H1 (cell line): ENCODE measurements at regions not wholly inside any gene's neighbourhood (a gene's known extent, or its start where the extent isn't known, plus 50 kb on each side); places are given as distances from the start of the nearest gene placed in this dataset.

ENCODE experiments used
- CTCF ChIA-PET: fragments of 300-600 bp; sonication (Branson Sonifier 250); formaldehyde crosslinking; loops from one replicate; lab custom pipeline; 2021; ENCODE audit not compliant: partially characterized antibody; lab: Charles Lee
- POLR2A ChIA-PET: fragments of 300-600 bp; sonication (Branson Sonifier 250); formaldehyde crosslinking; loops from one replicate; lab custom pipeline; 2021; ENCODE audit warnings: inconsistent platforms; ENCODE audit not compliant: partially characterized antibody; lab: Charles Lee
- DNase-seq, 2 experiments: peaks; one replicate each; pipeline versions ENCODE4 v3.0.0 to v3.0.0-alpha.2; 2010 to 2022; ENCODE audit warnings: low spot score in 2 of 2, low read depth in 1 of 2, mixed read lengths in 1 of 2
- FAIRE-seq: peaks from 2 replicates; lab custom pipeline; 2011; peaks lifted over from hg19 to GRCh38; lab: Jason Lieb, UNC
- H2AFZ ChIP-seq: 2 replicates; pipeline ENCODE4 v1.8.1; 2012; ENCODE audit warnings: low read length, inconsistent platforms
- H2AK5ac ChIP-seq: 2 replicates; pipeline ENCODE4 v1.6.1; 2013; ENCODE audit warnings: low read depth, low read length
- H2BK120ac ChIP-seq: replicated peaks from 2 replicates; pipeline ENCODE3; 2013; ENCODE audit warnings: low read depth, low read length, inconsistent platforms
- H2BK12ac ChIP-seq: 2 replicates; pipeline ENCODE4 v1.6.1; 2013; ENCODE audit warnings: low read depth, low read length
- H2BK15ac ChIP-seq: 2 replicates; pipeline ENCODE4 v1.6.1; 2013; ENCODE audit warnings: low read length
- H2BK20ac ChIP-seq: 2 replicates; pipeline ENCODE4 v1.6.1; 2013; ENCODE audit warnings: low read length
- H2BK5ac ChIP-seq: 2 replicates; pipeline ENCODE4 v1.6.1; 2013; ENCODE audit warnings: low read depth, low read length
- H3K14ac ChIP-seq: 2 replicates; pipeline ENCODE4 v1.6.1; 2013; ENCODE audit warnings: inconsistent platforms; ENCODE audit not compliant: insufficient read length
- H3K18ac ChIP-seq: 2 replicates; pipeline ENCODE4 v1.6.1; 2013; ENCODE audit warnings: low read length; ENCODE audit errors: extremely low read depth
- H3K23ac ChIP-seq: 2 replicates; pipeline ENCODE4 v1.6.1; 2013; ENCODE audit warnings: inconsistent platforms; ENCODE audit not compliant: insufficient read length
- H3K23me2 ChIP-seq: 2 replicates; pipeline ENCODE4 v1.6.1; 2013; ENCODE audit warnings: low read depth, low read length
- H3K27ac ChIP-seq: 2 replicates; pipeline ENCODE4 v1.6.1; 2011; ENCODE audit warnings: low read depth, low read length, inconsistent platforms
- H3K27me3 ChIP-seq, 4 experiments: replicated peaks in 1 of 4; 1 replicate in 1 of 4; 2 replicates in 3 of 4; pipeline versions ENCODE4 v1.6.1 to v1.8.1; 2011 to 2013; ENCODE audit warnings: low read length in 3 of 4, mild to moderate bottlenecking in 3 of 4, inconsistent platforms in 2 of 4, mixed read lengths in 2 of 4, moderate library complexity in 1 of 4; ENCODE audit not compliant: control insufficient read depth in 3 of 4, insufficient read depth in 3 of 4; ENCODE audit errors: extremely low read depth in 1 of 4
- H3K36me3 ChIP-seq, 4 experiments: 2 replicates each; pipeline versions ENCODE4 v1.6.1 to v1.8.1; 2011 to 2013; ENCODE audit warnings: mild to moderate bottlenecking in 4 of 4, low read length in 3 of 4, moderate library complexity in 2 of 4, control low read depth in 1 of 4, inconsistent platforms in 1 of 4; ENCODE audit not compliant: insufficient read depth in 4 of 4, control insufficient read depth in 2 of 4
- H3K4ac ChIP-seq: replicated peaks from 2 replicates; pipeline ENCODE3; 2013; ENCODE audit warnings: low read length, low read depth, mixed read lengths, inconsistent platforms; ENCODE audit not compliant: insufficient read length
- H3K4me1 ChIP-seq, 4 experiments: replicated peaks in 1 of 4; 1 replicate in 1 of 4; 2 replicates in 3 of 4; pipeline versions ENCODE4 v1.6.1 to v1.8.1; 2011 to 2013; ENCODE audit warnings: low read length in 3 of 4, inconsistent platforms in 2 of 4, mixed read lengths in 1 of 4; ENCODE audit not compliant: insufficient read depth in 4 of 4, control insufficient read depth in 3 of 4
- H3K4me2 ChIP-seq, 2 experiments: 2 replicates each; pipeline versions ENCODE4 v1.6.1 to v1.8.1; 2011 to 2013; ENCODE audit warnings: low read depth in 2 of 2, low read length in 2 of 2, control low read depth in 1 of 2, inconsistent platforms in 1 of 2, mild to moderate bottlenecking in 1 of 2; ENCODE audit not compliant: insufficient read depth in 1 of 2
- H3K4me3 ChIP-seq, 4 experiments: fragments of 200-600, 300-600 bp in 1 of 4; sonication (generic), shearing (Covaris generic), sonication (Bioruptor Twin) in 1 of 4; 2 replicates each; pipeline versions ENCODE4 v1.5.1 to v1.8.1; 2011 to 2016; ENCODE audit warnings: low read length in 4 of 4, low read depth in 3 of 4, control low read depth in 2 of 4, inconsistent platforms in 2 of 4, mild to moderate bottlenecking in 2 of 4, mixed read lengths in 1 of 4, moderate library complexity in 1 of 4; ENCODE audit not compliant: insufficient read depth in 2 of 4; ENCODE audit errors: extremely low read depth in 1 of 4
- H3K56ac ChIP-seq: replicated peaks from 2 replicates; pipeline ENCODE3; 2013; ENCODE audit warnings: low read depth, mild to moderate bottlenecking, mixed read lengths, low read length, inconsistent platforms; ENCODE audit not compliant: insufficient read length
- H3K79me1 ChIP-seq: 2 replicates; pipeline ENCODE4 v1.6.1; 2013; ENCODE audit warnings: low read depth, low read length, control low read depth
- H3K79me2 ChIP-seq, 2 experiments: 2 replicates each; pipeline versions ENCODE4 v1.6.1 to v1.8.1; 2012 to 2013; ENCODE audit warnings: low read length in 2 of 2, mild to moderate bottlenecking in 2 of 2, inconsistent platforms in 1 of 2; ENCODE audit not compliant: insufficient read depth in 2 of 2, control insufficient read depth in 1 of 2
- H3K9ac ChIP-seq, 4 experiments: replicated peaks in 1 of 4; 1 replicate in 1 of 4; 2 replicates in 3 of 4; pipeline versions ENCODE4 v1.6.1 to v1.8.1; 2011 to 2013; ENCODE audit warnings: low read depth in 3 of 4, low read length in 3 of 4, control low read depth in 2 of 4, mild to moderate bottlenecking in 2 of 4, moderate library complexity in 2 of 4, inconsistent platforms in 1 of 4; ENCODE audit errors: extremely low read depth in 1 of 4
- H3K9me3 ChIP-seq, 2 experiments: 2 replicates each; pipeline versions ENCODE4 v1.6.1 to v1.8.1; 2012 to 2013; ENCODE audit warnings: mild to moderate bottlenecking in 2 of 2, moderate library complexity in 2 of 2, control low read depth in 1 of 2, inconsistent platforms in 1 of 2, low read depth in 1 of 2, low read length in 1 of 2, mixed read lengths in 1 of 2; ENCODE audit not compliant: insufficient read depth in 2 of 2
- H4K20me1 ChIP-seq, 2 experiments: replicated peaks in 1 of 2; 2 replicates each; pipeline versions ENCODE3 to v1.8.1; 2011 to 2013; ENCODE audit warnings: inconsistent platforms in 2 of 2, low read length in 2 of 2, mild to moderate bottlenecking in 1 of 2; ENCODE audit not compliant: insufficient read depth in 2 of 2, control insufficient read depth in 1 of 2
- H4K5ac ChIP-seq: 2 replicates; pipeline ENCODE4 v1.6.1; 2013; ENCODE audit warnings: low read length, low read depth, mixed read lengths, inconsistent platforms; ENCODE audit not compliant: insufficient read length
- H4K8ac ChIP-seq: 2 replicates; pipeline ENCODE4 v1.8.0; 2013; ENCODE audit warnings: mild to moderate bottlenecking, moderate library complexity, low read length, inconsistent platforms; ENCODE audit not compliant: insufficient read depth; ENCODE audit errors: extremely low read depth
- H4K91ac ChIP-seq: replicated peaks from 2 replicates; pipeline ENCODE3; 2013; ENCODE audit warnings: low read length, mixed read lengths, inconsistent platforms; ENCODE audit not compliant: insufficient read length
- CTCF ChIP-seq, 3 experiments: IDR thresholded peaks; 1 replicate in 2 of 3; 2 replicates in 1 of 3; pipeline versions ENCODE4 v1.5.1 to v1.6.1; 2011; ENCODE audit warnings: low read length in 3 of 3, mild to moderate bottlenecking in 3 of 3, inconsistent platforms in 2 of 3, low read depth in 1 of 3, moderate library complexity in 1 of 3; ENCODE audit not compliant: insufficient read depth in 1 of 3; ENCODE audit errors: control extremely low read depth in 1 of 3
- USF2 ChIP-seq: IDR thresholded peaks from 2 replicates; pipeline ENCODE4 v1.6.1; 2011; ENCODE audit warnings: low read length, improper control_type of control experiment
- WGBS, 2 experiments: shearing (Covaris generic) in 1 of 2; methylation state at CpG; one replicate each; pipeline versions ENCODE4 v1.1.6 to v1.1.7; 2013 to 2015; ENCODE audit warnings: low lambda C conversion rate in 2 of 2, mixed read lengths in 2 of 2, inconsistent platforms in 1 of 2, low coverage in 1 of 2, missing lambda C conversion rate in 1 of 2; ENCODE audit not compliant: insufficient replicate concordance in 2 of 2, insufficient coverage in 1 of 2, insufficient read length in 1 of 2; ENCODE audit errors: extremely low coverage in 1 of 2, missing lambda C conversion rate in 1 of 2; 5-methylcytosine and 5-hydroxymethylcytosine counted together

GRCh38 chr4:53709693-53710092 lies 118.4 kb upstream of the LNX1 start:
- Histone ChIP-seq H3K79me1 (no peaks in the 10 kb centered on the region), H3K4me3 (no peak overlapping the region), H2BK120ac (no peak overlapping the region), H4K8ac (no peak overlapping the region), H2BK5ac (no peak overlapping the region), H3K4me2 (no peak overlapping the region), H3K9ac (no peak overlapping the region), H3K9me3 (no peaks in the 10 kb centered on the region), H2AFZ (no peak overlapping the region), H3K23me2 (no peaks in the 10 kb centered on the region), H4K20me1 (no peaks in the 10 kb centered on the region), H3K79me2 (no peaks in the 10 kb centered on the region), H3K27me3 (no peaks in the 10 kb centered on the region), H2BK20ac (no peak overlapping the region), H2BK12ac (no peak overlapping the region), H3K56ac (no peak overlapping the region), H3K27ac (no peak overlapping the region), H4K5ac (no peak overlapping the region), H3K18ac (no peak overlapping the region), H2BK15ac (no peak overlapping the region), H3K23ac (no peak overlapping the region), H3K36me3 (no peaks in the 10 kb centered on the region), H3K4ac (no peak overlapping the region), H3K14ac (no peak overlapping the region), H4K91ac (no peak overlapping the region), H3K4me1 (peaks cover 0 to 2% (median 0%) of the 10 kb centered on the region in 4 experiments; a peak in 1 of 7 replicates), H2AK5ac (no peak overlapping the region)
- TF ChIP-seq USF2 (no peak), CTCF (IDR thresholded peaks at IDR 0.05; ENCODE audit: control extremely low read depth in 1 of 3, insufficient read depth in 1 of 3, low read depth in 1 of 3, low read length in 3 of 3) (peak in 1 of 3 experiments; percentile 10; a peak in 1 of 4 replicates)
- 83% methylated on average over 1 of the region's 1 CpG; no CpG with 5 or more reads in 1 of the 2 experiments for WGBS, 2 experiments
- POLR2A ChIA-PET = no interaction called here
- FAIRE-seq = no peak
- CTCF ChIA-PET = interaction anchor here (0.6 to 1.6 kb wide), 11 partner anchors 9 to 524 kb away, joined by 3 to 8 read pairs (median 3); no protein-coding TSS in a partner anchor
- no peak for DNase-seq
